GM23338 (cell line): ENCODE measurements at regions not wholly inside any gene's neighbourhood (a gene's known extent, or its start where the extent isn't known, plus 50 kb on each side); places are given as distances from the start of the nearest gene placed in this dataset.

Source experiments
- ATAC-seq: fragments of 200-7000 bp; cut with Tn5 transposase; 3 replicates; pipeline ENCODE4 v1.9.1; 2020
- DNase-seq: peaks from one replicate; pipeline ENCODE4 v3.0.0-alpha.2; 2015; ENCODE audit warnings: low spot score
- H2AFZ ChIP-seq: fragments of 200-600 bp; sonication (generic); 2 replicates; pipeline ENCODE4 v1.8.0; 2016; ENCODE audit warnings: antibody characterized with exemption, mild to moderate bottlenecking, moderate library complexity
- H3F3A ChIP-seq: fragments of 200-600 bp; sonication (generic); replicated peaks from 2 replicates; pipeline ENCODE4 v1.8.0; 2017; ENCODE audit warnings: antibody characterized with exemption, mixed run types, low read depth
- H3K27ac ChIP-seq: fragments of 200-600 bp; sonication (generic); 2 replicates; pipeline ENCODE4 v1.6.1; 2016; ENCODE audit warnings: low read depth
- H3K27me3 ChIP-seq: fragments of 200-600 bp; sonication (generic); 2 replicates; pipeline ENCODE4 v1.8.0; 2016; ENCODE audit warnings: mild to moderate bottlenecking, mixed run types, moderate library complexity; ENCODE audit not compliant: insufficient read depth
- H3K36me3 ChIP-seq: fragments of 200-600 bp; sonication (generic); 2 replicates; pipeline ENCODE4 v1.8.0; 2016; ENCODE audit warnings: mild to moderate bottlenecking; ENCODE audit not compliant: insufficient read depth
- H3K4me1 ChIP-seq: fragments of 200-600 bp; sonication (generic); 2 replicates; pipeline ENCODE4 v1.8.0; 2016; ENCODE audit warnings: mild to moderate bottlenecking, moderate library complexity; ENCODE audit not compliant: insufficient read depth
- H3K4me2 ChIP-seq: fragments of 200-600 bp; sonication (generic); 2 replicates; pipeline ENCODE4 v1.7.1; 2017; ENCODE audit warnings: mixed run types
- H3K4me3 ChIP-seq: fragments of 200-600 bp; sonication (generic); 2 replicates; pipeline ENCODE4 v1.6.1; 2016; ENCODE audit warnings: mixed run types
- H3K79me2 ChIP-seq: fragments of 200-600 bp; sonication (generic); replicated peaks from 2 replicates; pipeline ENCODE4 v1.8.0; 2017; ENCODE audit warnings: mild to moderate bottlenecking; ENCODE audit not compliant: insufficient read depth
- H3K9me2 ChIP-seq: fragments of 200-600 bp; sonication (generic); 2 replicates; pipeline ENCODE4 v1.8.0; 2017; ENCODE audit not compliant: insufficient read depth
- H4K20me1 ChIP-seq: fragments of 200-600 bp; sonication (generic); replicated peaks from 2 replicates; pipeline ENCODE4 v1.8.0; 2017; ENCODE audit warnings: mild to moderate bottlenecking; ENCODE audit not compliant: insufficient read depth
- H3K27ac Mint-ChIP-seq: 2 replicates; pipeline ENCODE4 v1.8.0; 2020; ENCODE audit warnings: inconsistent platforms, mild to moderate bottlenecking, moderate library complexity, mixed read lengths
- H3K27me3 Mint-ChIP-seq: 3 replicates; pipeline ENCODE4 v1.8.0; 2022; ENCODE audit warnings: low read depth, mild to moderate bottlenecking, moderate library complexity, mixed read lengths, inconsistent platforms; ENCODE audit not compliant: insufficient read depth, poor library complexity
- H3K36me3 Mint-ChIP-seq: 3 replicates; pipeline ENCODE4 v1.8.0; 2021; ENCODE audit warnings: low read depth, mild to moderate bottlenecking, inconsistent platforms, moderate library complexity, mixed read lengths
- H3K4me1 Mint-ChIP-seq: 3 replicates; pipeline ENCODE4 v1.8.0; 2020; ENCODE audit warnings: mild to moderate bottlenecking, inconsistent platforms, mixed read lengths
- H3K4me3 Mint-ChIP-seq: 3 replicates; pipeline ENCODE4 v1.8.0; 2021; ENCODE audit warnings: moderate library complexity, mild to moderate bottlenecking, inconsistent platforms, mixed read lengths
- H3K9me3 Mint-ChIP-seq: 3 replicates; pipeline ENCODE4 v1.8.0; 2020; ENCODE audit warnings: moderate library complexity, mild to moderate bottlenecking, inconsistent platforms, mixed read lengths
- CREB1 ChIP-seq: fragments of 250-450 bp; sonication (Bioruptor Pico); IDR thresholded peaks from 2 replicates; pipeline ENCODE4 v1.5.0; 2020; ENCODE audit warnings: low read depth, mild to moderate bottlenecking, moderate library complexity
- EZH2 ChIP-seq: fragments of 200-600 bp; sonication (generic); IDR thresholded peaks from one replicate; pipeline ENCODE4 v1.8.0; 2017; ENCODE audit warnings: antibody characterized with exemption, mild to moderate bottlenecking, low read depth; ENCODE audit not compliant: unreplicated experiment
- EZH2phosphoT487 ChIP-seq: fragments of 200-600 bp; sonication (generic); IDR thresholded peaks from one replicate; pipeline ENCODE4 v1.8.1; 2018; ENCODE audit warnings: antibody characterized with exemption; ENCODE audit not compliant: unreplicated experiment
- JUNB ChIP-seq: IDR thresholded peaks from one replicate; pipeline ENCODE4 v1.6.1; 2016; ENCODE audit warnings: antibody characterized with exemption; ENCODE audit not compliant: unreplicated experiment
- NANOG ChIP-seq: IDR thresholded peaks from 2 replicates; pipeline ENCODE4 v1.6.1; 2016; ENCODE audit warnings: antibody characterized with exemption, borderline replicate concordance
- POLR2AphosphoS5 ChIP-seq: IDR thresholded peaks from 2 replicates; pipeline ENCODE4 v1.6.1; 2016; ENCODE audit warnings: antibody characterized with exemption, low read depth
- STAT1 ChIP-seq: IDR thresholded peaks from one replicate; pipeline ENCODE4 v1.6.1; 2016; ENCODE audit warnings: antibody characterized with exemption; ENCODE audit not compliant: unreplicated experiment
- ZNF114 ChIP-seq: fragments of 250-450 bp; sonication (Bioruptor Pico); IDR thresholded peaks from 2 replicates; pipeline ENCODE4 v1.5.0; 2020; ENCODE audit warnings: mild to moderate bottlenecking, moderate library complexity
- ZNF331 ChIP-seq: fragments of 250-450 bp; sonication (Bioruptor Pico); IDR thresholded peaks from 2 replicates; pipeline ENCODE4 v1.5.0; 2020; ENCODE audit warnings: low read depth, mild to moderate bottlenecking, moderate library complexity
- TF ChIP-seq, protein P1 (sequence below): IDR thresholded peaks from one replicate; pipeline ENCODE4 v1.6.1; 2018; ENCODE audit warnings: antibody characterized with exemption; ENCODE audit not compliant: unreplicated experiment
- TF ChIP-seq, protein P2 (sequence below): fragments of 250-450 bp; sonication (Bioruptor Pico); IDR thresholded peaks from 2 replicates; pipeline ENCODE4 v1.5.0; 2020; ENCODE audit warnings: mild to moderate bottlenecking, moderate library complexity
- TF ChIP-seq, protein P3 (sequence below), 2 experiments: fragments of 200-600 bp in 1 of 2; sonication (generic) in 1 of 2; conservative IDR thresholded peaks; 2 replicates each; pipeline versions ENCODE4 v1.5.1 to v1.6.1; 2016 to 2017; ENCODE audit warnings: antibody characterized with exemption in 2 of 2, low read depth in 2 of 2, mild to moderate bottlenecking in 2 of 2, moderate library complexity in 1 of 2
- TF ChIP-seq, protein P4 (sequence below): IDR thresholded peaks from 2 replicates; pipeline ENCODE4 v1.6.1; 2016; ENCODE audit warnings: antibody characterized with exemption

DNA sequence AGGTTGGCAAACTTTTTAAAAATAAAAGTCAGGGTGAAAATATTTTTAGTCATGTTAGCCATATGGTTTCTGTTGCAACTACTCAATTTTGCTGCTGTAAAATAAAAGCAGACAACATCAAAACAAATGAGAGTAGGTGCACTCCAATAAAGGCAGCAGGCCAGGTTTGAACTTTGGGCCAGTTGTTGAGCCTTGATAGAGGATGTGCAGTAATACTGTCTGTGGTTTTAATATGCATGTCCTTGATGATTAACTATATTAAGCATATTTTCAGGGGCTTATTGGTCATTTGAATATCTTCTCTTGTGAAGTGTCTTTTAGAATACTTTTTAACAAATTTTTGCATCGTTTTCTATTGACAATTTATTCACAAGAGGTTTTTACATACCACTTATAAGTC is 1399.9 kb upstream of the B3GALT2 start:
- no peak overlapping the region for H3K27ac Mint-ChIP-seq
- peaks cover 2% of the 10 kb centered on the region; the same call in 1 of the 3 replicates for H3K9me3 Mint-ChIP-seq
- DNase-seq, result no peak
- H3K79me2 ChIP-seq, result no peaks in the 10 kb centered on the region
- no peaks in the 10 kb centered on the region for H3K27me3 ChIP-seq
- H3K36me3 Mint-ChIP-seq, result no peaks in the 10 kb centered on the region
- H3K4me1 ChIP-seq, result no peaks in the 10 kb centered on the region
- H3K36me3 ChIP-seq, result no peaks in the 10 kb centered on the region
- no peak for ATAC-seq
- no peaks in the 10 kb centered on the region for H4K20me1 ChIP-seq
- TF ChIP-seq, protein P1, sequence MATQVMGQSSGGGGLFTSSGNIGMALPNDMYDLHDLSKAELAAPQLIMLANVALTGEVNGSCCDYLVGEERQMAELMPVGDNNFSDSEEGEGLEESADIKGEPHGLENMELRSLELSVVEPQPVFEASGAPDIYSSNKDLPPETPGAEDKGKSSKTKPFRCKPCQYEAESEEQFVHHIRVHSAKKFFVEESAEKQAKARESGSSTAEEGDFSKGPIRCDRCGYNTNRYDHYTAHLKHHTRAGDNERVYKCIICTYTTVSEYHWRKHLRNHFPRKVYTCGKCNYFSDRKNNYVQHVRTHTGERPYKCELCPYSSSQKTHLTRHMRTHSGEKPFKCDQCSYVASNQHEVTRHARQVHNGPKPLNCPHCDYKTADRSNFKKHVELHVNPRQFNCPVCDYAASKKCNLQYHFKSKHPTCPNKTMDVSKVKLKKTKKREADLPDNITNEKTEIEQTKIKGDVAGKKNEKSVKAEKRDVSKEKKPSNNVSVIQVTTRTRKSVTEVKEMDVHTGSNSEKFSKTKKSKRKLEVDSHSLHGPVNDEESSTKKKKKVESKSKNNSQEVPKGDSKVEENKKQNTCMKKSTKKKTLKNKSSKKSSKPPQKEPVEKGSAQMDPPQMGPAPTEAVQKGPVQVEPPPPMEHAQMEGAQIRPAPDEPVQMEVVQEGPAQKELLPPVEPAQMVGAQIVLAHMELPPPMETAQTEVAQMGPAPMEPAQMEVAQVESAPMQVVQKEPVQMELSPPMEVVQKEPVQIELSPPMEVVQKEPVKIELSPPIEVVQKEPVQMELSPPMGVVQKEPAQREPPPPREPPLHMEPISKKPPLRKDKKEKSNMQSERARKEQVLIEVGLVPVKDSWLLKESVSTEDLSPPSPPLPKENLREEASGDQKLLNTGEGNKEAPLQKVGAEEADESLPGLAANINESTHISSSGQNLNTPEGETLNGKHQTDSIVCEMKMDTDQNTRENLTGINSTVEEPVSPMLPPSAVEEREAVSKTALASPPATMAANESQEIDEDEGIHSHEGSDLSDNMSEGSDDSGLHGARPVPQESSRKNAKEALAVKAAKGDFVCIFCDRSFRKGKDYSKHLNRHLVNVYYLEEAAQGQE, result no peak
- TF ChIP-seq POLR2AphosphoS5 (no peak), NANOG (no peak), ZNF114 (CRISPR knock-in tag) (no peak), STAT1 (no peak), ZNF331 (no peak), EZH2phosphoT487 (no peak), CREB1 (CRISPR knock-in tag) (no peak), JUNB (no peak), EZH2 (no peak)
- TF ChIP-seq, protein P2, sequence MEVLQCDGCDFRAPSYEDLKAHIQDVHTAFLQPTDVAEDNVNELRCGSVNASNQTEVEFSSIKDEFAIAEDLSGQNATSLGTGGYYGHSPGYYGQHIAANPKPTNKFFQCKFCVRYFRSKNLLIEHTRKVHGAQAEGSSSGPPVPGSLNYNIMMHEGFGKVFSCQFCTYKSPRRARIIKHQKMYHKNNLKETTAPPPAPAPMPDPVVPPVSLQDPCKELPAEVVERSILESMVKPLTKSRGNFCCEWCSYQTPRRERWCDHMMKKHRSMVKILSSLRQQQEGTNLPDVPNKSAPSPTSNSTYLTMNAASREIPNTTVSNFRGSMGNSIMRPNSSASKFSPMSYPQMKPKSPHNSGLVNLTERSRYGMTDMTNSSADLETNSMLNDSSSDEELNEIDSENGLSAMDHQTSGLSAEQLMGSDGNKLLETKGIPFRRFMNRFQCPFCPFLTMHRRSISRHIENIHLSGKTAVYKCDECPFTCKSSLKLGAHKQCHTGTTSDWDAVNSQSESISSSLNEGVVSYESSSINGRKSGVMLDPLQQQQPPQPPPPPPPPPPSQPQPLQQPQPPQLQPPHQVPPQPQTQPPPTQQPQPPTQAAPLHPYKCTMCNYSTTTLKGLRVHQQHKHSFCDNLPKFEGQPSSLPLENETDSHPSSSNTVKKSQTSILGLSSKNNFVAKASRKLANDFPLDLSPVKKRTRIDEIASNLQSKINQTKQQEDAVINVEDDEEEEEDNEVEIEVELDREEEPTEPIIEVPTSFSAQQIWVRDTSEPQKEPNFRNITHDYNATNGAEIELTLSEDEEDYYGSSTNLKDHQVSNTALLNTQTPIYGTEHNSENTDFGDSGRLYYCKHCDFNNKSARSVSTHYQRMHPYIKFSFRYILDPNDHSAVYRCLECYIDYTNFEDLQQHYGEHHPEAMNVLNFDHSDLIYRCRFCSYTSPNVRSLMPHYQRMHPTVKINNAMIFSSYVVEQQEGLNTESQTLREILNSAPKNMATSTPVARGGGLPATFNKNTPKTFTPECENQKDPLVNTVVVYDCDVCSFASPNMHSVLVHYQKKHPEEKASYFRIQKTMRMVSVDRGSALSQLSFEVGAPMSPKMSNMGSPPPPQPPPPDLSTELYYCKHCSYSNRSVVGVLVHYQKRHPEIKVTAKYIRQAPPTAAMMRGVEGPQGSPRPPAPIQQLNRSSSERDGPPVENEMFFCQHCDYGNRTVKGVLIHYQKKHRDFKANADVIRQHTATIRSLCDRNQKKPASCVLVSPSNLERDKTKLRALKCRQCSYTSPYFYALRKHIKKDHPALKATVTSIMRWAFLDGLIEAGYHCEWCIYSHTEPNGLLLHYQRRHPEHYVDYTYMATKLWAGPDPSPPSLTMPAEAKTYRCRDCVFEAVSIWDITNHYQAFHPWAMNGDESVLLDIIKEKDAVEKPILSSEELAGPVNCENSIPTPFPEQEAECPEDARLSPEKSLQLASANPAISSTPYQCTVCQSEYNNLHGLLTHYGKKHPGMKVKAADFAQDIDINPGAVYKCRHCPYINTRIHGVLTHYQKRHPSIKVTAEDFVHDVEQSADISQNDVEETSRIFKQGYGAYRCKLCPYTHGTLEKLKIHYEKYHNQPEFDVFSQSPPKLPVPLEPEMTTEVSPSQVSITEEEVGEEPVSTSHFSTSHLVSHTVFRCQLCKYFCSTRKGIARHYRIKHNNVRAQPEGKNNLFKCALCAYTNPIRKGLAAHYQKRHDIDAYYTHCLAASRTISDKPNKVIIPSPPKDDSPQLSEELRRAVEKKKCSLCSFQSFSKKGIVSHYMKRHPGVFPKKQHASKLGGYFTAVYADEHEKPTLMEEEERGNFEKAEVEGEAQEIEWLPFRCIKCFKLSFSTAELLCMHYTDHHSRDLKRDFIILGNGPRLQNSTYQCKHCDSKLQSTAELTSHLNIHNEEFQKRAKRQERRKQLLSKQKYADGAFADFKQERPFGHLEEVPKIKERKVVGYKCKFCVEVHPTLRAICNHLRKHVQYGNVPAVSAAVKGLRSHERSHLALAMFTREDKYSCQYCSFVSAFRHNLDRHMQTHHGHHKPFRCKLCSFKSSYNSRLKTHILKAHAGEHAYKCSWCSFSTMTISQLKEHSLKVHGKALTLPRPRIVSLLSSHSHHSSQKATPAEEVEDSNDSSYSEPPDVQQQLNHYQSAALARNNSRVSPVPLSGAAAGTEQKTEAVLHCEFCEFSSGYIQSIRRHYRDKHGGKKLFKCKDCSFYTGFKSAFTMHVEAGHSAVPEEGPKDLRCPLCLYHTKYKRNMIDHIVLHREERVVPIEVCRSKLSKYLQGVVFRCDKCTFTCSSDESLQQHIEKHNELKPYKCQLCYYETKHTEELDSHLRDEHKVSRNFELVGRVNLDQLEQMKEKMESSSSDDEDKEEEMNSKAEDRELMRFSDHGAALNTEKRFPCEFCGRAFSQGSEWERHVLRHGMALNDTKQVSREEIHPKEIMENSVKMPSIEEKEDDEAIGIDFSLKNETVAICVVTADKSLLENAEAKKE, result no peak
- TF ChIP-seq, protein P3, sequence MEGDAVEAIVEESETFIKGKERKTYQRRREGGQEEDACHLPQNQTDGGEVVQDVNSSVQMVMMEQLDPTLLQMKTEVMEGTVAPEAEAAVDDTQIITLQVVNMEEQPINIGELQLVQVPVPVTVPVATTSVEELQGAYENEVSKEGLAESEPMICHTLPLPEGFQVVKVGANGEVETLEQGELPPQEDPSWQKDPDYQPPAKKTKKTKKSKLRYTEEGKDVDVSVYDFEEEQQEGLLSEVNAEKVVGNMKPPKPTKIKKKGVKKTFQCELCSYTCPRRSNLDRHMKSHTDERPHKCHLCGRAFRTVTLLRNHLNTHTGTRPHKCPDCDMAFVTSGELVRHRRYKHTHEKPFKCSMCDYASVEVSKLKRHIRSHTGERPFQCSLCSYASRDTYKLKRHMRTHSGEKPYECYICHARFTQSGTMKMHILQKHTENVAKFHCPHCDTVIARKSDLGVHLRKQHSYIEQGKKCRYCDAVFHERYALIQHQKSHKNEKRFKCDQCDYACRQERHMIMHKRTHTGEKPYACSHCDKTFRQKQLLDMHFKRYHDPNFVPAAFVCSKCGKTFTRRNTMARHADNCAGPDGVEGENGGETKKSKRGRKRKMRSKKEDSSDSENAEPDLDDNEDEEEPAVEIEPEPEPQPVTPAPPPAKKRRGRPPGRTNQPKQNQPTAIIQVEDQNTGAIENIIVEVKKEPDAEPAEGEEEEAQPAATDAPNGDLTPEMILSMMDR (conservative IDR thresholded peaks at IDR 0.05; ENCODE audit: low read depth in 2 of 2), result no peak
- TF ChIP-seq, protein P4, sequence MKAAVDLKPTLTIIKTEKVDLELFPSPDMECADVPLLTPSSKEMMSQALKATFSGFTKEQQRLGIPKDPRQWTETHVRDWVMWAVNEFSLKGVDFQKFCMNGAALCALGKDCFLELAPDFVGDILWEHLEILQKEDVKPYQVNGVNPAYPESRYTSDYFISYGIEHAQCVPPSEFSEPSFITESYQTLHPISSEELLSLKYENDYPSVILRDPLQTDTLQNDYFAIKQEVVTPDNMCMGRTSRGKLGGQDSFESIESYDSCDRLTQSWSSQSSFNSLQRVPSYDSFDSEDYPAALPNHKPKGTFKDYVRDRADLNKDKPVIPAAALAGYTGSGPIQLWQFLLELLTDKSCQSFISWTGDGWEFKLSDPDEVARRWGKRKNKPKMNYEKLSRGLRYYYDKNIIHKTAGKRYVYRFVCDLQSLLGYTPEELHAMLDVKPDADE, result no peak
- H2AFZ ChIP-seq, result no peak overlapping the region
- no peak overlapping the region for H3K4me2 ChIP-seq
- no peaks in the 10 kb centered on the region for H3K9me2 ChIP-seq
- no peaks in the 10 kb centered on the region for H3F3A ChIP-seq
- H3K4me3 ChIP-seq, result no peak overlapping the region
- no peaks in the 10 kb centered on the region for H3K27me3 Mint-ChIP-seq
- no peak overlapping the region for H3K4me3 Mint-ChIP-seq
- no peaks in the 10 kb centered on the region for H3K4me1 Mint-ChIP-seq
- H3K27ac ChIP-seq, result no peak overlapping the region
